GM21515 (cell line): ENCODE measurements at regions not wholly inside any gene's neighbourhood (a gene's known extent, or its start where the extent isn't known, plus 50 kb on each side); places are given as distances from the start of the nearest gene placed in this dataset.

Experiments
- ATAC-seq: cut with Tn5 transposase; IDR thresholded peaks from one replicate; pipeline ENCODE4 v1.9.1; 2021; ENCODE audit not compliant: unreplicated experiment

DNA sequence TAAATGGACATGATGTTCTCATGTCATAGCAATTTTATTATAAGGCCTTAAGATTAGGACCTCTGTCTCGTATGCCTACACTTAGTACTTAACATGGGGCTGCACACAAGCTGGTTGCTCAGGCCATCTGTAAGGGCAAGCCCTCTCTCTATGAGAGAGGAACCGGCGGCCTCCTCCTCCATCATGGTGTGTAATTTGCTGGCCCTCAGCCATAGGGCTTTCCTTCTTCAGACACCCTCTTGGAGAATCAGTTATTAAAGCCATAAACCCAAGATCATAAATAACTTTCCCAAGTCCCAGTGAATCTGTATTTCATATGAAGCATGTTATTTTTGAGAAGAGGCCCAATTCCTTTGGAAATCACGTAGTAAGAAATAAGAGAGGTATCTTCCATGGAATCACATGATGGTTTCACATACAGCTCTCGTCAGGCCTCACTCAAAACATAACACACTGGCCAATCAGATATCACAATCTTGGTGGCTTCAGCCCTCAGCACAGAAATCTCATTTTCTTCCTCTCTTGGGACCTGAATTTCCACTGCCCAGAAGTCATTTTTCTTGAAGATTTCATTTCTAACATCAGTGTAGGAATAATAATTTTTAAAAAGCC is 92.6 kb downstream of the RDH14 start:
- ATAC-seq = no peak

GRCh38 chr2:18465979-18466378 is 94.5 kb downstream of the RDH14 start:
- no peak for ATAC-seq

- ATAC-seq = no peak
Measured at GRCh38 chr2:18464913-18465312, 95.5 kb downstream of the RDH14 start.

GRCh38 chr2:18456026-18456425 is 104.4 kb downstream of the RDH14 start:
- ATAC-seq = no peak

GRCh38 chr2:18455236-18455862 is 105.1 kb downstream of the RDH14 start:
- ATAC-seq = no peak

- no peak for ATAC-seq
Measured at GRCh38 chr2:18454692-18455235, 105.7 kb downstream of the RDH14 start.

DNA sequence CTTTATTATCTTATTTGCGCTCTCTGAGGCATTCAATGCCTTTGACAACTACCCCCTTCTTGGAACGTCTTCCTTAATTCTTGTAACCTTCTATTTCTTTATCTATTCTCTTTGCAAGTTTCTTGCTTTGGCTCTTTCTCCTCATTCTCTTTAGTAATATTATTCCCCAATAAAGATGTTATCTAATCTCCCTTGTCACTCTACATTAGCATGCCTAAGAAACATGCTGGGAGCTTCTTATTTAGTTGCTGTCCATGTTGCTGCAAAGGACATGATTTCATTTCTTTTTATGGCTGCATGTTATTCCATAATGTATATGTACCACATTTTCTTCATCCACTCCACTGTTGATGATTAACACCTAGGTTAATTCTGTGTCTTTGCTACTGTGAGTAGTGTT is 113.7 kb downstream of the RDH14 start:
- ATAC-seq = no peak

- no peak for ATAC-seq
Measured at GRCh38 chr2:18445433-18446320, 114.8 kb downstream of the RDH14 start.

DNA sequence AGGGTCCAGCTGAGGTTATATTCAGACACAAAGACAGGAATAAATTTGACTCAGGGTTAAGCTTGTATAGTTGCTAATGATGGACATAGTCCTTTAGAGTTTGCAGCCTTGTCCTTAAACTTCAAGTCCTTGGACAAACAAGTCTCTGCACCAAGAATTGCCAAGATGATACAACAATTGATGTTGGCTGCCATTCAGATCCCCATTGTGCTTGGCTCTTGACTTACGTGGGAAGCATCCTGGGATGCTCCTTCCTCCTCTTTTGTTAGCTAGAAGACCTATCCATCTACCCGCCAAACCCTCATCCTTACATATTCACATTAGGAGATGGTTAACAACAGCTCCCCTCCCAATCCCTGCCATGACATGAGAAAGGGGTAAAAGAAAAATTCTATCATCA is 115.6 kb downstream of the RDH14 start:
- ATAC-seq = no peak

GRCh38 chr2:18441583-18441982 is 118.9 kb downstream of the RDH14 start:
- no peak for ATAC-seq

GRCh38 chr2:18440777-18441176 is 119.7 kb downstream of the RDH14 start:
- no peak for ATAC-seq

GRCh38 chr2:18440141-18440661 is 120.3 kb downstream of the RDH14 start:
- ATAC-seq = no peak

DNA sequence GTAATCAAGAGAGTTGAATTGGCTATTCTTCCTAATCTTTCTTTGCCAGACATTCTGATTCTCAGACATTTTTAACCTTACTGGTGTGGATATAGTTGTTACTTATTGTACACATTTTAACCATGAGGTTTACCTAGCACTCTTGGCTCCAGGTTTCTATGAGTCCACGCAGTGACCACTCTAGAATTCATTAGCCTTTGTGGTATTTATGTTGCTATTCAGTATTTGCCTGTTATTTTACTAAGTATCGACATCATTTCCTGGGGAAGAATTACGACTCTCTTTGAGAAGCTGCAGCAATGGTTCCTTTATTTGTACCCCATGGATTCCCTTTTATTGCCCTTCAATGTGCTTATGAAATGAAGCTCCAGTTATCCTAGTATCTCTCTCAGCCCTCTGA is 120.7 kb downstream of the RDH14 start:
- ATAC-seq = no peak

- ATAC-seq = no peak
Measured at GRCh38 chr2:18437909-18438308, 122.5 kb downstream of the RDH14 start.

DNA sequence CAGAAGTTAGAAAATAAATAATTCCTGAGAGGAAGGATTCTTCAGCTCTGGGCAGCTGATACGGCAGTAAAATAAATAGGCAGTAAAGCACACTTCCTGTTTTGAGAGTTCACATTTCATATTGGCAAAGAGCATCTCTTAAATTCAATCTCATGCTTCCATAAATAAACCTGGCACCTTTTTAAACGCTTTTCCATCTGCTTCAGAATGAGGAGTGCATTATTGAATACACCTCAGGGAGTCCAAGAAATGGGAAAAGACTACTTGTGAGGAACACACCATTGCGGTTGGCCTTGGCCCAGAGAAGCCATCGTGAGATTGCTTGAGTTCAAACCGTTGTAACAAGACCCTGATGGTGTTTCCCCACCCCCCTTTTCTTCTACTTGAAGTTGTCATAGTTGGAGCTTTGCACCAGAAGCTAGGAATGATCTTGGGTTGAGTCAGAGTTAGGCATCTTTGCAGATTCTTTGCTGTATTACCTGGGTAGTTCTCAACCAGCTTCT is 123.9 kb downstream of the RDH14 start:
- ATAC-seq = no peak

DNA sequence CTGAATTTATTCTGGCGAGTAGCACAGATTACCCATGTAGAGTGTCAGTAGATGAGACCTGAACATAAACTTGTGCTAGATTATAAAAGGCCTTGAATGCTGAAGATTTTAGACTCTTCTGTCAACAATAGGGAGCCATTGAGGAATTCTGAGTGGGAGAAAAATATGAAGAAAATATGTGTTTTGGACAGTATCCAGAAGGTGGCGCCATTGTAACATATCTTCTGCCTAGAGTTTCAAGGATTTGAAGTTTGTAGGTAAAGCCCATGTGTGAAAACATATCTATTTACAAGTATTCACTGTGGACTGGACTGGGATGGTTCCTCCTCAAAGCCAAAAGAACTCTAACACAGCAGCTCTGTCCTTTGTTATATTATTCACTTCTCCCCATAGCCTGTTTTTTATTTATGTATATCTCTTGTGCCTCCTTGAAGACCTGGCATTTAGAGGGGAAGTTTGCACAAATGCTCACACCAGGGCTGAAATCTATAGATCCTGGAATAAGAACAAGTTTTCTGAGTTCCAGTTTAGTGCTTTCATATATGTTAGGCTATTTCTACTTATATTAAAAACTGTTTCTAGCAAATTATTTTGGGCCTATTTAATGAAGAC is 124.9 kb downstream of the RDH14 start:
- ATAC-seq = no peak

- ATAC-seq = no peak
Measured at GRCh38 chr2:18433872-18434271, 126.6 kb downstream of the RDH14 start.

GRCh38 chr2:18432999-18433398 is 127.5 kb downstream of the RDH14 start:
- ATAC-seq = no peak

DNA sequence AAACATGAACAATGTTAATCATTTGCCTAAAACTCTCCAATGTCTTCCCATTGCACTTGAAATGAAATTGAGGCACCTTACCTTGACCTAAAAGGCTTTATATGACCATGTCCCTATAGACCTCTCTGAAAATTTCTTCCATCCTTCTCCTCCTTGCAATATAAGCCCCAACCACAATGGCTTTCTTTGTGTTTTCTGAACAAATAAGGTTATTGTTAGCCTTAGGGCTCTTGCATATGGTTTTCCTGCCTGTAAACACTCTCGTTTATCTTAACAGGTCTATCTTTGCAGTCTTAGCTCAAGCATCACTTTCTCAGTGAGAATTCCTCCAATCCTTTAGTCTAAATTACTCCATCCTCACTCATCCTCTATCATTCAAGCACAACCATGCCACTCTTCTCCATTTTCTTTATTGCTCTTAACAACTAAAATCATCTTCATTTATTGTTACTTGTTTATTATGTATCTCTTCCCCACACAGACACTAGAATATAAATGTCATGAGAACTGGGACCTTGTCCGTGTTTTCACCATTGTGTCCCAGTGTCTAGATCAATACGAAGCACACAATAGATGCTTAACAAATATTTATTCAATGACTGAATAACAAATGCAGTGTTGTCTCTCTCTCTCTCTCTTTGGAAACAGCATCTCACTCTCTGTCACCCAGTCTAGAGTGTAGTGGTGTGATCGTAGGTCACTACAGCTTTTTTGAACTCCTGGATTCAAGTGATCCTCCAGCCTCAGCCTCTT is 129.3 kb downstream of the RDH14 start:
- no peak for ATAC-seq

- no peak for ATAC-seq
Measured at GRCh38 chr2:18428516-18428915, 131.9 kb downstream of the RDH14 start.
